H1 (cell line): ENCODE measurements at regions not wholly inside any gene's neighbourhood (a gene's known extent, or its start where the extent isn't known, plus 50 kb on each side); places are given as distances from the start of the nearest gene placed in this dataset.

ENCODE experiments used
- BRCA1 ChIP-seq: IDR thresholded peaks from 2 replicates; pipeline ENCODE4 v1.6.1; 2012; ENCODE audit warnings: low read depth, low read length, improper control_type of control experiment
- CTCF ChIP-seq, 3 experiments: IDR thresholded peaks; 1 replicate in 2 of 3; 2 replicates in 1 of 3; pipeline versions ENCODE4 v1.5.1 to v1.6.1; 2011; ENCODE audit warnings: low read length in 3 of 3, mild to moderate bottlenecking in 3 of 3, inconsistent platforms in 2 of 3, low read depth in 1 of 3, moderate library complexity in 1 of 3; ENCODE audit not compliant: insufficient read depth in 1 of 3; ENCODE audit errors: control extremely low read depth in 1 of 3
- HDAC6 ChIP-seq: IDR thresholded peaks from one replicate; pipeline ENCODE4 v1.7.1; 2012; ENCODE audit warnings: low read depth, mild to moderate bottlenecking, inconsistent platforms, low read length, moderate library complexity
- MAX ChIP-seq: IDR thresholded peaks from 2 replicates; pipeline ENCODE4 v1.6.1; 2012; ENCODE audit warnings: inconsistent platforms
- POLR2A ChIP-seq, 2 experiments: IDR thresholded peaks; 1 replicate in 1 of 2; 2 replicates in 1 of 2; pipeline ENCODE4 v1.6.1; 2011; ENCODE audit warnings: low read depth in 2 of 2, low read length in 2 of 2, mild to moderate bottlenecking in 2 of 2; ENCODE audit errors: control extremely low read depth in 1 of 2
- SIN3A ChIP-seq, 2 experiments: IDR thresholded peaks in 1 of 2; conservative IDR thresholded peaks in 1 of 2; 2 replicates each; pipeline ENCODE4 v1.6.1; 2011 to 2012; ENCODE audit warnings: low read length in 2 of 2, improper control_type of control experiment in 1 of 2, low read depth in 1 of 2, mild to moderate bottlenecking in 1 of 2
- SP1 ChIP-seq: IDR thresholded peaks from 2 replicates; pipeline ENCODE4 v1.6.1; 2011; ENCODE audit warnings: low read depth, low read length
- SRF ChIP-seq: IDR thresholded peaks from 2 replicates; pipeline ENCODE4 v1.6.1; 2011; ENCODE audit warnings: mild to moderate bottlenecking, low read depth, low read length, moderate library complexity
- SUZ12 ChIP-seq: fragments of 200-600 bp; sonication (generic); IDR thresholded peaks from 2 replicates; pipeline ENCODE4 v1.6.1; 2012; ENCODE audit warnings: mild to moderate bottlenecking, inconsistent platforms, low read length, moderate library complexity, mixed read lengths
- TAF7 ChIP-seq: optimal IDR thresholded peaks from 2 replicates; pipeline ENCODE3; 2011; ENCODE audit warnings: low read depth, mild to moderate bottlenecking, inconsistent platforms, low read length, moderate library complexity, borderline replicate concordance
- USF2 ChIP-seq: IDR thresholded peaks from 2 replicates; pipeline ENCODE4 v1.6.1; 2011; ENCODE audit warnings: low read length, improper control_type of control experiment
- YY1 ChIP-seq: IDR thresholded peaks from 2 replicates; pipeline ENCODE4 v1.6.1; 2011; ENCODE audit warnings: low read depth, mild to moderate bottlenecking, low read length

GRCh38 chr5:68591850-68592249 is 376.3 kb downstream of the PIK3R1 start:
- TF ChIP-seq MAX (no peak), BRCA1 (no peak), HDAC6 (no peak), SUZ12 (no peak), CTCF (IDR thresholded peaks at IDR 0.05; ENCODE audit: control extremely low read depth in 1 of 3, insufficient read depth in 1 of 3, low read depth in 1 of 3, low read length in 3 of 3) (no peak), USF2 (no peak), POLR2A (IDR thresholded peaks at IDR 0.05; ENCODE audit: control extremely low read depth in 1 of 2, low read depth in 2 of 2, low read length in 2 of 2) (no peak), YY1 (no peak), SRF (no peak), SP1 (no peak), SIN3A (conservative IDR thresholded peaks at IDR 0.05 in 1 of 2, IDR thresholded peaks at IDR 0.05 in 1 of 2; ENCODE audit: low read depth in 1 of 2, low read length in 2 of 2) (no peak), TAF7 (no peak)
